ENCODE measurements at regions not wholly inside any gene's neighbourhood (a gene's known extent, or its start where the extent isn't known, plus 50 kb on each side); places are given as distances from the start of the nearest gene placed in this dataset.

DNA sequence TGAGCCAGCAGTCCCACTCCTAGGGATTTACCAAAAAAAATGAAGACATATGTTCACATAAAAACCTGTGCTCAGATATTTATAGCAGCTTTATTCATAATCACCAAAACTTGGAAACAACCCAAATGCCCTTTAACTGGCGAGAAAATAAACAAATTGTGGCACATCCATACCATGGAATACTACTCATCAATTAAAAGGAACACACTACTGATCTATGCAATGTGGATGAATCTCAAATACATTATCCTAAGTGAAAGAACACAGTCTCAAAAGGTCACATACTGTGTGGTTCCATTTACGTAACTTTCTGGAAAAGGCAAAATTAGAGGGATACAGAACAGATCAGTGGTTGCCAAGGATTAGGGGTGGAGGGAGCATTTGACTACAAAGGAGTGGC, 394.5 kb downstream of the SHQ1 start:
- H3K36me3 ChIP-seq (ENCODE audit: control insufficient read depth in 2 of 4, insufficient read depth in 4 of 4, low read length in 3 of 4), result no peaks in the 10 kb centered on the region
- no peak overlapping the region for H3K14ac ChIP-seq (ENCODE audit: insufficient read length)
- WGBS, 2 experiments (ENCODE audit: extremely low coverage in 1 of 2, insufficient coverage in 1 of 2, insufficient read length in 1 of 2, insufficient replicate concordance in 2 of 2, low coverage in 1 of 2, low lambda C conversion rate in 2 of 2, missing lambda C conversion rate in 1 of 2), result 84% methylated on average over 2 of the region's 2 CpGs; no CpG with 5 or more reads in 1 of the 2 experiments
- H3K23me2 ChIP-seq (ENCODE audit: low read depth, low read length), result no peaks in the 10 kb centered on the region
- H3K56ac ChIP-seq (replicated peaks; ENCODE audit: insufficient read length, low read depth, low read length), result no peak overlapping the region
- H3K4me2 ChIP-seq (ENCODE audit: insufficient read depth in 1 of 2, low read depth in 2 of 2, low read length in 2 of 2), result no peak overlapping the region
- no peaks in the 10 kb centered on the region for H4K20me1 ChIP-seq (replicated peaks in 1 of 2; ENCODE audit: control insufficient read depth in 1 of 2, insufficient read depth in 2 of 2, low read length in 2 of 2)
- no peaks in the 10 kb centered on the region for H3K9me3 ChIP-seq (ENCODE audit: insufficient read depth in 2 of 2, low read depth in 1 of 2, low read length in 1 of 2)
- H3K4ac ChIP-seq (replicated peaks; ENCODE audit: insufficient read length, low read depth, low read length), result no peak overlapping the region
- H2BK15ac ChIP-seq (ENCODE audit: low read length), result no peak overlapping the region
- no peaks in the 10 kb centered on the region; a peak in 1 of 7 replicates for H3K27me3 ChIP-seq (replicated peaks in 1 of 4; ENCODE audit: control insufficient read depth in 3 of 4, extremely low read depth in 1 of 4, insufficient read depth in 3 of 4, low read length in 3 of 4)
- H3K23ac ChIP-seq (ENCODE audit: insufficient read length), result no peak overlapping the region
- no peak overlapping the region for H4K5ac ChIP-seq (ENCODE audit: insufficient read length, low read depth, low read length)
- ChIA-PET CTCF (ENCODE audit: partially characterized antibody) (interaction anchor here (0.9 kb wide), 1 partner anchor 13 kb away, joined by 3 read pairs; no protein-coding TSS in a partner anchor), POLR2A (ENCODE audit: partially characterized antibody) (no interaction called here)
- no peaks in the 10 kb centered on the region for H3K79me2 ChIP-seq (ENCODE audit: control insufficient read depth in 1 of 2, insufficient read depth in 2 of 2, low read length in 2 of 2)
- H3K9ac ChIP-seq (replicated peaks in 1 of 4; ENCODE audit: extremely low read depth in 1 of 4, low read depth in 3 of 4, low read length in 3 of 4), result no peak overlapping the region
- no peaks in the 10 kb centered on the region for H3K79me1 ChIP-seq (ENCODE audit: low read depth, low read length)
- no peak overlapping the region for H2BK12ac ChIP-seq (ENCODE audit: low read depth, low read length)
- FAIRE-seq (no peak), DNase-seq (ENCODE audit: low read depth in 1 of 2, low spot score in 2 of 2) (no peak)
- H2BK120ac ChIP-seq (replicated peaks; ENCODE audit: low read depth, low read length), result no peak overlapping the region
- no peak overlapping the region for H4K8ac ChIP-seq (ENCODE audit: extremely low read depth, insufficient read depth, low read length)
- no peak overlapping the region for H3K4me3 ChIP-seq (ENCODE audit: extremely low read depth in 1 of 4, insufficient read depth in 2 of 4, low read depth in 3 of 4, low read length in 4 of 4)
- no peak overlapping the region for H2AFZ ChIP-seq (ENCODE audit: low read length)
- H4K91ac ChIP-seq (replicated peaks; ENCODE audit: insufficient read length, low read length), result no peak overlapping the region
- no peak overlapping the region for H2AK5ac ChIP-seq (ENCODE audit: low read depth, low read length)
- H2BK20ac ChIP-seq (ENCODE audit: low read length), result no peak overlapping the region
- H3K4me1 ChIP-seq (replicated peaks in 1 of 4; ENCODE audit: control insufficient read depth in 3 of 4, insufficient read depth in 4 of 4, low read length in 3 of 4), result no peaks in the 10 kb centered on the region
- no peak overlapping the region for H2BK5ac ChIP-seq (ENCODE audit: low read depth, low read length)
- H3K27ac ChIP-seq (ENCODE audit: low read depth, low read length), result no peak overlapping the region
- no peak overlapping the region for H3K18ac ChIP-seq (ENCODE audit: extremely low read depth, low read length)
- no peak for TF ChIP-seq GABPA (IDR thresholded peaks at IDR 0.05; ENCODE audit: borderline replicate concordance, insufficient read depth, low read length)
- no peak for TF ChIP-seq CREB1 (IDR thresholded peaks at IDR 0.05)
- TF ChIP-seq MAFK (IDR thresholded peaks at IDR 0.05; ENCODE audit: low read depth, low read length), result no peak
- TF ChIP-seq POLR2A (IDR thresholded peaks at IDR 0.05; ENCODE audit: control extremely low read depth in 1 of 2, low read depth in 2 of 2, low read length in 2 of 2), result no peak
- TF ChIP-seq, protein P1, sequence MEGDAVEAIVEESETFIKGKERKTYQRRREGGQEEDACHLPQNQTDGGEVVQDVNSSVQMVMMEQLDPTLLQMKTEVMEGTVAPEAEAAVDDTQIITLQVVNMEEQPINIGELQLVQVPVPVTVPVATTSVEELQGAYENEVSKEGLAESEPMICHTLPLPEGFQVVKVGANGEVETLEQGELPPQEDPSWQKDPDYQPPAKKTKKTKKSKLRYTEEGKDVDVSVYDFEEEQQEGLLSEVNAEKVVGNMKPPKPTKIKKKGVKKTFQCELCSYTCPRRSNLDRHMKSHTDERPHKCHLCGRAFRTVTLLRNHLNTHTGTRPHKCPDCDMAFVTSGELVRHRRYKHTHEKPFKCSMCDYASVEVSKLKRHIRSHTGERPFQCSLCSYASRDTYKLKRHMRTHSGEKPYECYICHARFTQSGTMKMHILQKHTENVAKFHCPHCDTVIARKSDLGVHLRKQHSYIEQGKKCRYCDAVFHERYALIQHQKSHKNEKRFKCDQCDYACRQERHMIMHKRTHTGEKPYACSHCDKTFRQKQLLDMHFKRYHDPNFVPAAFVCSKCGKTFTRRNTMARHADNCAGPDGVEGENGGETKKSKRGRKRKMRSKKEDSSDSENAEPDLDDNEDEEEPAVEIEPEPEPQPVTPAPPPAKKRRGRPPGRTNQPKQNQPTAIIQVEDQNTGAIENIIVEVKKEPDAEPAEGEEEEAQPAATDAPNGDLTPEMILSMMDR (IDR thresholded peaks at IDR 0.05; ENCODE audit: control extremely low read depth in 1 of 3, insufficient read depth in 1 of 3, low read depth in 1 of 3, low read length in 3 of 3), result no peak
- no peak for TF ChIP-seq RFX5 (IDR thresholded peaks at IDR 0.05; ENCODE audit: borderline replicate concordance, low read depth, low read length)
- TF ChIP-seq TEAD4 (IDR thresholded peaks at IDR 0.05; ENCODE audit: low read depth, low read length), result no peak
- no peak for TF ChIP-seq HDAC2 (IDR thresholded peaks at IDR 0.05; ENCODE audit: borderline replicate concordance in 1 of 2, low read depth in 2 of 2, low read length in 2 of 2)
- TF ChIP-seq KDM5A (IDR thresholded peaks at IDR 0.05; ENCODE audit: low read length), result no peak
- TF ChIP-seq, protein P2, sequence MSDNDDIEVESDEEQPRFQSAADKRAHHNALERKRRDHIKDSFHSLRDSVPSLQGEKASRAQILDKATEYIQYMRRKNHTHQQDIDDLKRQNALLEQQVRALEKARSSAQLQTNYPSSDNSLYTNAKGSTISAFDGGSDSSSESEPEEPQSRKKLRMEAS (IDR thresholded peaks at IDR 0.05), result no peak
- TF ChIP-seq BACH1 (IDR thresholded peaks at IDR 0.05; ENCODE audit: low read length), result no peak
- TF ChIP-seq RAD21 (IDR thresholded peaks at IDR 0.05 in 1 of 2, conservative IDR thresholded peaks at IDR 0.05 in 1 of 2; ENCODE audit: low read depth in 2 of 2, low read length in 2 of 2), result no peak
- no peak for TF ChIP-seq ASH2L (IDR thresholded peaks at IDR 0.05; ENCODE audit: low read length)

All from H1 (cell line).